Activated T-cell treated with anti-CD3 and anti-CD28 coated beads, Interleukin-2, amount 50 U/mL, for 72 hours (primary cell): ENCODE measurements at regions not wholly inside any gene's neighbourhood (a gene's known extent, or its start where the extent isn't known, plus 50 kb on each side); places are given as distances from the start of the nearest gene placed in this dataset.

Experiments
- ATAC-seq, 2 donors: fragments of 150-1000 bp; cut with Tn5 transposase; replicated peaks in 1 of 2; 2 replicates each; pipeline ENCODE4 v1.10.0; 2021; ENCODE audit warnings: moderate library complexity in 2 of 2, mild to moderate bottlenecking in 1 of 2
- DNase-seq, 2 donors: peaks; one replicate each; pipeline ENCODE4 v3.0.0; 2021 to 2022; ENCODE audit warnings: mixed read lengths in 1 of 2
- H3K27ac Mint-ChIP-seq: one replicate; pipeline ENCODE4 v1.8.0; 2022; ENCODE audit warnings: mild to moderate bottlenecking, moderate library complexity, mixed read lengths
- H3K27me3 Mint-ChIP-seq: one replicate; pipeline ENCODE4 v1.8.0; 2022; ENCODE audit warnings: low read depth, mixed read lengths
- H3K36me3 Mint-ChIP-seq, 2 donors: one replicate each; pipeline ENCODE4 v1.8.0; 2022; ENCODE audit warnings: mixed read lengths in 2 of 2, mild to moderate bottlenecking in 1 of 2; ENCODE audit not compliant: insufficient read depth in 2 of 2
- H3K4me1 Mint-ChIP-seq: one replicate; pipeline ENCODE4 v1.8.0; 2022; ENCODE audit warnings: low read depth, mixed read lengths
- H3K4me3 Mint-ChIP-seq, 2 donors: one replicate each; pipeline ENCODE4 v1.8.0; 2022; ENCODE audit warnings: mild to moderate bottlenecking in 2 of 2, mixed read lengths in 2 of 2, moderate library complexity in 2 of 2
- H3K9me3 Mint-ChIP-seq, 2 donors: one replicate each; pipeline ENCODE4 v1.8.0; 2022; ENCODE audit warnings: mixed read lengths in 2 of 2

GRCh38 chr3:181442066-181442465 lies 269.7 kb upstream of the SOX2 start:
- H3K9me3 Mint-ChIP-seq = no peaks in the 10 kb centered on the region
- ATAC-seq (no peak), DNase-seq (no peak)
- H3K4me3 Mint-ChIP-seq = no peak overlapping the region
- no peaks in the 10 kb centered on the region for H3K4me1 Mint-ChIP-seq
- H3K36me3 Mint-ChIP-seq = no peaks in the 10 kb centered on the region
- H3K27ac Mint-ChIP-seq = no peak overlapping the region
- no peaks in the 10 kb centered on the region for H3K27me3 Mint-ChIP-seq

GRCh38 chr3:181432992-181433391 lies 278.7 kb upstream of the SOX2 start:
- peaks cover 17 to 18% of the 10 kb centered on the region in 2 donors for H3K9me3 Mint-ChIP-seq
- no peak overlapping the region for H3K27ac Mint-ChIP-seq
- H3K4me1 Mint-ChIP-seq = no peaks in the 10 kb centered on the region
- ATAC-seq (no peak), DNase-seq (no peak)
- no peaks in the 10 kb centered on the region for H3K27me3 Mint-ChIP-seq
- no peak overlapping the region for H3K4me3 Mint-ChIP-seq
- peaks cover 0 to 5% of the 10 kb centered on the region in 2 donors for H3K36me3 Mint-ChIP-seq

- no peaks in the 10 kb centered on the region for H3K27me3 Mint-ChIP-seq
- H3K36me3 Mint-ChIP-seq = peaks cover 2 to 5% of the 10 kb centered on the region in 2 donors
- H3K9me3 Mint-ChIP-seq = peaks cover 18 to 21% of the 10 kb centered on the region in 2 donors
- DNase-seq (no peak), ATAC-seq (no peak)
- H3K4me3 Mint-ChIP-seq = no peak overlapping the region
- no peak overlapping the region for H3K27ac Mint-ChIP-seq
- H3K4me1 Mint-ChIP-seq = no peaks in the 10 kb centered on the region
Measured at GRCh38 chr3:181431748-181432147, 280.0 kb upstream of the SOX2 start.

GRCh38 chr3:181425074-181425473 lies 286.7 kb upstream of the SOX2 start:
- ATAC-seq (no peak), DNase-seq (no peak)
- Mint-ChIP-seq H3K27ac (no peak overlapping the region), H3K36me3 (peaks cover 2 to 5% of the 10 kb centered on the region in 2 donors), H3K4me3 (no peak overlapping the region), H3K4me1 (no peaks in the 10 kb centered on the region), H3K27me3 (no peaks in the 10 kb centered on the region), H3K9me3 (peaks cover 9 to 18% of the 10 kb centered on the region in 2 donors)

GRCh38 chr3:181418233-181418632 lies 293.5 kb upstream of the SOX2 start:
- no peaks in the 10 kb centered on the region for H3K4me1 Mint-ChIP-seq
- H3K9me3 Mint-ChIP-seq = peaks cover 0 to 2% of the 10 kb centered on the region in 2 donors
- DNase-seq = no peak
- no peak for ATAC-seq
- no peaks in the 10 kb centered on the region for H3K27me3 Mint-ChIP-seq
- H3K27ac Mint-ChIP-seq = no peak overlapping the region
- H3K36me3 Mint-ChIP-seq = no peaks in the 10 kb centered on the region
- no peak overlapping the region for H3K4me3 Mint-ChIP-seq

GRCh38 chr3:181417748-181418147 lies 294.0 kb upstream of the SOX2 start:
- no peaks in the 10 kb centered on the region for H3K36me3 Mint-ChIP-seq
- no peak overlapping the region for H3K4me3 Mint-ChIP-seq
- H3K27me3 Mint-ChIP-seq = no peaks in the 10 kb centered on the region
- H3K9me3 Mint-ChIP-seq = peaks cover 0 to 2% of the 10 kb centered on the region in 2 donors
- ATAC-seq (no peak), DNase-seq (no peak)
- no peak overlapping the region for H3K27ac Mint-ChIP-seq
- no peaks in the 10 kb centered on the region for H3K4me1 Mint-ChIP-seq

GRCh38 chr3:181410870-181411269 lies 300.9 kb upstream of the SOX2 start:
- Mint-ChIP-seq H3K27ac (no peak overlapping the region), H3K4me3 (no peak overlapping the region), H3K36me3 (no peaks in the 10 kb centered on the region), H3K9me3 (peaks cover 5 to 7% of the 10 kb centered on the region in 2 donors), H3K4me1 (no peaks in the 10 kb centered on the region), H3K27me3 (no peaks in the 10 kb centered on the region)
- ATAC-seq (no peak), DNase-seq (no peak)

GRCh38 chr3:181403876-181404660 lies 307.7 kb upstream of the SOX2 start:
- no peak for DNase-seq
- H3K9me3 Mint-ChIP-seq = peaks cover 6 to 7% of the 10 kb centered on the region in 2 donors
- no peaks in the 10 kb centered on the region for H3K4me1 Mint-ChIP-seq
- H3K27ac Mint-ChIP-seq = no peak overlapping the region
- H3K27me3 Mint-ChIP-seq = no peaks in the 10 kb centered on the region
- no peaks in the 10 kb centered on the region for H3K36me3 Mint-ChIP-seq
- H3K4me3 Mint-ChIP-seq = no peak overlapping the region
- no peak for ATAC-seq

GRCh38 chr3:181402347-181402746 lies 309.4 kb upstream of the SOX2 start:
- Mint-ChIP-seq H3K9me3 (peaks cover 5 to 7% of the 10 kb centered on the region in 2 donors), H3K27me3 (no peaks in the 10 kb centered on the region), H3K4me1 (no peaks in the 10 kb centered on the region), H3K27ac (no peak overlapping the region), H3K4me3 (no peak overlapping the region), H3K36me3 (peaks cover 0 to 2% of the 10 kb centered on the region in 2 donors)
- DNase-seq (no peak), ATAC-seq (no peak)

- Mint-ChIP-seq H3K4me1 (no peaks in the 10 kb centered on the region), H3K9me3 (peaks cover 7 to 8% of the 10 kb centered on the region in 2 donors), H3K27ac (no peak overlapping the region), H3K4me3 (no peak overlapping the region), H3K36me3 (peaks cover 0 to 1% of the 10 kb centered on the region in 2 donors), H3K27me3 (no peaks in the 10 kb centered on the region)
- DNase-seq = no peak
- no peak for ATAC-seq
Measured at GRCh38 chr3:181384970-181385369, 326.8 kb upstream of the SOX2 start.

GRCh38 chr3:181383760-181384159 lies 328.0 kb upstream of the SOX2 start:
- no peak for ATAC-seq
- peaks cover 0 to 1% of the 10 kb centered on the region in 2 donors for H3K36me3 Mint-ChIP-seq
- peaks cover 7 to 8% of the 10 kb centered on the region in 2 donors for H3K9me3 Mint-ChIP-seq
- H3K27ac Mint-ChIP-seq = no peak overlapping the region
- no peaks in the 10 kb centered on the region for H3K4me1 Mint-ChIP-seq
- H3K4me3 Mint-ChIP-seq = no peak overlapping the region
- no peaks in the 10 kb centered on the region for H3K27me3 Mint-ChIP-seq
- no peak for DNase-seq

- ATAC-seq = no peak
- H3K4me1 Mint-ChIP-seq = no peaks in the 10 kb centered on the region
Measured at GRCh38 chr3:181383201-181383600, 328.5 kb upstream of the SOX2 start.

GRCh38 chr3:181382656-181383055 lies 329.1 kb upstream of the SOX2 start:
- ATAC-seq = no peak
- H3K9me3 Mint-ChIP-seq = peaks cover 5 to 8% of the 10 kb centered on the region in 2 donors
- peaks cover 0 to 1% of the 10 kb centered on the region in 2 donors for H3K36me3 Mint-ChIP-seq

More at GRCh38 chr3:181383201-181383600, 328.5 kb upstream of the SOX2 start:
- Mint-ChIP-seq H3K9me3 (peaks cover 7 to 8% of the 10 kb centered on the region in 2 donors), H3K4me3 (no peak overlapping the region), H3K27me3 (no peaks in the 10 kb centered on the region), H3K27ac (no peak overlapping the region), H3K36me3 (peaks cover 0 to 1% of the 10 kb centered on the region in 2 donors)
- no peak for DNase-seq

GRCh38 chr3:181379278-181379677 lies 332.4 kb upstream of the SOX2 start:
- H3K4me1 Mint-ChIP-seq = no peaks in the 10 kb centered on the region
- peaks cover 4 to 9% of the 10 kb centered on the region in 2 donors for H3K9me3 Mint-ChIP-seq
- no peak overlapping the region for H3K4me3 Mint-ChIP-seq
- ATAC-seq (no peak), DNase-seq (no peak)
- no peak overlapping the region for H3K27ac Mint-ChIP-seq
- H3K27me3 Mint-ChIP-seq = no peaks in the 10 kb centered on the region
- H3K36me3 Mint-ChIP-seq = no peaks in the 10 kb centered on the region

More at GRCh38 chr3:181382656-181383055, 329.1 kb upstream of the SOX2 start:
- Mint-ChIP-seq H3K4me1 (no peaks in the 10 kb centered on the region), H3K27me3 (no peaks in the 10 kb centered on the region), H3K4me3 (no peak overlapping the region), H3K27ac (no peak overlapping the region)
- no peak for DNase-seq
